Endothelial cell of umbilical vein (primary cell): ENCODE measurements at regions not wholly inside any gene's neighbourhood (a gene's known extent, or its start where the extent isn't known, plus 50 kb on each side); places are given as distances from the start of the nearest gene placed in this dataset.

Experiments used
- BruUV-seq: library from RNA; stranded (reverse); fragments of 400-500 nt; replicated peaks from 2 replicates; lab custom pipeline; 2021; lab: Mats Ljungman, UMichigan
- CTCF ChIA-PET: fragments of 300-600, 350-600 bp; sonication (Branson Sonifier 250); formaldehyde crosslinking; loops from one replicate; lab custom pipeline; 2021; ENCODE audit warnings: antibody characterized with exemption, inconsistent platforms; lab: Charles Lee
- POLR2A ChIA-PET: fragments of 300-600, 350-600 bp; sonication (Branson Sonifier 250); formaldehyde crosslinking; loops from one replicate; lab custom pipeline; 2021; ENCODE audit warnings: antibody characterized with exemption, inconsistent platforms; lab: Charles Lee
- DNase-seq: peaks from one replicate; pipeline ENCODE4 v3.0.0-alpha.2; 2011; ENCODE audit warnings: low read depth, low spot score
- FAIRE-seq: peaks from 2 replicates; lab custom pipeline; 2011; peaks lifted over from hg19 to GRCh38; lab: Jason Lieb, UNC
- H2AFZ ChIP-seq: 2 replicates; pipeline ENCODE4 v1.6.0; 2012; ENCODE audit warnings: low read depth, low read length, control low read depth, inconsistent platforms
- H3K27ac ChIP-seq: 2 replicates; pipeline ENCODE4 v1.5.1; 2011; ENCODE audit warnings: low read depth, mild to moderate bottlenecking, control low read depth, low read length, moderate library complexity; ENCODE audit not compliant: insufficient read depth
- H3K27me3 ChIP-seq, 2 experiments: 2 replicates each; pipeline versions ENCODE4 v1.6.0 to v1.6.1; 2011; ENCODE audit warnings: low read length in 2 of 2, mixed read lengths in 1 of 2; ENCODE audit not compliant: control insufficient read depth in 2 of 2, insufficient read depth in 2 of 2
- H3K36me3 ChIP-seq, 2 experiments: 2 replicates in 1 of 2; 3 replicates in 1 of 2; pipeline ENCODE4 v1.5.1; 2011; ENCODE audit warnings: low read length in 2 of 2, mild to moderate bottlenecking in 1 of 2, moderate library complexity in 1 of 2; ENCODE audit not compliant: control insufficient read depth in 2 of 2, insufficient read depth in 2 of 2; ENCODE audit errors: extremely low read depth in 1 of 2
- H3K4me1 ChIP-seq: 3 replicates; pipeline ENCODE4 v1.5.1; 2011; ENCODE audit warnings: mild to moderate bottlenecking, low read length; ENCODE audit not compliant: control insufficient read depth, insufficient read depth; ENCODE audit errors: extremely low read depth
- H3K4me2 ChIP-seq: 2 replicates; pipeline ENCODE4 v1.6.1; 2011; ENCODE audit warnings: low read length, control low read depth, mixed read lengths; ENCODE audit not compliant: insufficient read depth
- H3K4me3 ChIP-seq, 3 experiments: fragments of 200-600 bp in 1 of 3; sonication (generic), shearing (Covaris generic) in 1 of 3; replicated peaks in 1 of 3; 2 replicates each; pipeline ENCODE4 v1.5.1; 2011 to 2016; ENCODE audit warnings: control low read depth in 3 of 3, low read length in 3 of 3, mild to moderate bottlenecking in 2 of 3, inconsistent platforms in 1 of 3, low read depth in 1 of 3, moderate library complexity in 1 of 3; ENCODE audit not compliant: insufficient read depth in 1 of 3
- H3K79me2 ChIP-seq: 2 replicates; pipeline ENCODE4 v1.6.0; 2012; ENCODE audit warnings: low read length, inconsistent platforms; ENCODE audit not compliant: control insufficient read depth, insufficient read depth
- H3K9ac ChIP-seq: replicated peaks from 2 replicates; pipeline ENCODE3; 2011; ENCODE audit warnings: low read length, control low read depth; ENCODE audit not compliant: insufficient read depth; ENCODE audit errors: extremely low read depth
- H3K9me1 ChIP-seq: replicated peaks from 3 replicates; pipeline ENCODE4 v1.6.0; 2011; ENCODE audit warnings: mild to moderate bottlenecking, low read length; ENCODE audit not compliant: control insufficient read depth, insufficient read depth; ENCODE audit errors: extremely low read depth
- H3K9me3 ChIP-seq: replicated peaks from 2 replicates; pipeline ENCODE4 v1.5.1; 2012; ENCODE audit warnings: low read length, inconsistent platforms; ENCODE audit not compliant: control insufficient read depth, insufficient read depth
- H4K20me1 ChIP-seq: replicated peaks from 2 replicates; pipeline ENCODE3; 2011; ENCODE audit warnings: mild to moderate bottlenecking, low read length; ENCODE audit not compliant: control insufficient read depth, insufficient read depth; ENCODE audit errors: extremely low read depth
- CTCF ChIP-seq, 2 donors: IDR thresholded peaks; 1 replicate in 1 of 2; 2 replicates in 1 of 2; pipeline ENCODE4 v1.5.1; 2011; ENCODE audit warnings: low read length in 2 of 2, mild to moderate bottlenecking in 2 of 2, moderate library complexity in 2 of 2, control low read depth in 1 of 2, inconsistent platforms in 1 of 2, low read depth in 1 of 2; ENCODE audit not compliant: insufficient read depth in 1 of 2; ENCODE audit errors: extremely low read depth in 1 of 2
- EZH2 ChIP-seq: IDR thresholded peaks from 2 replicates; pipeline ENCODE4 v1.6.1; 2012; ENCODE audit warnings: borderline replicate concordance, low read depth, mild to moderate bottlenecking, moderate library complexity, low read length, inconsistent platforms; ENCODE audit not compliant: severe bottlenecking
- FOS ChIP-seq: IDR thresholded peaks from 2 replicates; pipeline ENCODE4 v1.6.1; 2011; ENCODE audit warnings: mild to moderate bottlenecking, low read length, moderate library complexity, borderline replicate concordance; ENCODE audit not compliant: insufficient read depth
- GATA2 ChIP-seq: IDR thresholded peaks from 2 replicates; pipeline ENCODE4 v1.7.0; 2011; ENCODE audit warnings: low read depth, mild to moderate bottlenecking, moderate library complexity, mixed read lengths, low read length; ENCODE audit not compliant: insufficient read length, insufficient read depth
- JUN ChIP-seq: IDR thresholded peaks from 2 replicates; pipeline ENCODE4 v1.6.1; 2011; ENCODE audit warnings: borderline replicate concordance, low read depth; ENCODE audit not compliant: insufficient read length, insufficient read depth
- MAX ChIP-seq: IDR thresholded peaks from 2 replicates; pipeline ENCODE4 v1.6.1; 2011; ENCODE audit not compliant: insufficient read depth, insufficient read length
- MYC ChIP-seq: IDR thresholded peaks from one replicate; pipeline ENCODE4 v1.6.1; 2011; ENCODE audit warnings: mild to moderate bottlenecking, low read depth, low read length
- POLR2A ChIP-seq: IDR thresholded peaks from 2 replicates; pipeline ENCODE4 v1.6.1; 2012; ENCODE audit warnings: low read depth, mild to moderate bottlenecking, control low read depth, low read length
- POLR2AphosphoS5 ChIP-seq: IDR thresholded peaks from 2 replicates; pipeline ENCODE4 v1.6.1; 2012; ENCODE audit warnings: low read depth, mild to moderate bottlenecking, control low read depth, low read length, moderate library complexity; ENCODE audit not compliant: insufficient read depth
- dilution Hi-C: fragments of 300-500 bp; cut with MboI; formaldehyde crosslinking; loops from one replicate; pipeline ENCODE4 v1.15.0; 2019; ENCODE audit warnings: low sequenced_read_pairs; ENCODE audit not compliant: extremely low pct_ligation_motif_present
- intact Hi-C: fragments of 100-400 bp; cut with micrococcal nuclease; formaldehyde crosslinking; loops from one replicate; pipeline ENCODE4 v1.10.0; 2022

GRCh38 chr18:43665105-43665788, 388.0 kb upstream of the SYT4 start:
- no peak for TF ChIP-seq POLR2AphosphoS5
- no peak for TF ChIP-seq POLR2A
- TF ChIP-seq GATA2, result no peak
- Histone ChIP-seq H3K4me2 (no peak overlapping the region), H3K4me3 (no peak overlapping the region), H2AFZ (no peak overlapping the region), H3K9me1 (no peaks in the 10 kb centered on the region), H4K20me1 (no peaks in the 10 kb centered on the region), H3K4me1 (no peaks in the 10 kb centered on the region), H3K9ac (no peak overlapping the region), H3K9me3 (no peaks in the 10 kb centered on the region), H3K36me3 (no peaks in the 10 kb centered on the region), H3K27ac (no peak overlapping the region), H3K27me3 (no peaks in the 10 kb centered on the region), H3K79me2 (no peaks in the 10 kb centered on the region)
- DNase-seq (no peak), FAIRE-seq (no peak)
- intact Hi-C loops, result no loop called here
- no TSS peak for BruUV-seq
- ChIA-PET POLR2A (no interaction called here), CTCF (no interaction called here)
- dilution Hi-C loops, result no loop called here

GRCh38 chr18:43668866-43669265, 391.6 kb upstream of the SYT4 start:
- Histone ChIP-seq H3K79me2 (no peaks in the 10 kb centered on the region), H3K9me3 (no peaks in the 10 kb centered on the region), H3K27ac (no peak overlapping the region), H3K4me1 (no peaks in the 10 kb centered on the region), H2AFZ (no peak overlapping the region), H3K9ac (no peak overlapping the region), H3K9me1 (no peaks in the 10 kb centered on the region), H4K20me1 (no peaks in the 10 kb centered on the region), H3K4me3 (no peak overlapping the region), H3K27me3 (no peaks in the 10 kb centered on the region), H3K4me2 (no peak overlapping the region), H3K36me3 (no peaks in the 10 kb centered on the region)
- no peak for TF ChIP-seq MAX
- TF ChIP-seq EZH2, result no peak
- TF ChIP-seq MYC, result no peak
- no peak for TF ChIP-seq POLR2A
- no peak for TF ChIP-seq JUN
- TF ChIP-seq FOS, result no peak
- TF ChIP-seq POLR2AphosphoS5, result no peak
- TF ChIP-seq GATA2, result no peak
- no peak for TF ChIP-seq CTCF (IDR thresholded peaks at IDR 0.05; ENCODE audit: extremely low read depth in 1 of 2, insufficient read depth in 1 of 2, low read depth in 1 of 2, low read length in 2 of 2)
- ChIA-PET POLR2A (no interaction called here), CTCF (no interaction called here)
- dilution Hi-C loops (no loop called here), intact Hi-C loops (no loop called here)
- no TSS peak for BruUV-seq
- FAIRE-seq (no peak), DNase-seq (no peak)
